ENCODE measurements at regions not wholly inside any gene's neighbourhood (a gene's known extent, or its start where the extent isn't known, plus 50 kb on each side); places are given as distances from the start of the nearest gene placed in this dataset.
"Not testable (repeated sequence)": the region's sequence is repeated elsewhere in the genome, so short reads cannot be mapped to it uniquely, and the experiment has no call there.

DNA sequence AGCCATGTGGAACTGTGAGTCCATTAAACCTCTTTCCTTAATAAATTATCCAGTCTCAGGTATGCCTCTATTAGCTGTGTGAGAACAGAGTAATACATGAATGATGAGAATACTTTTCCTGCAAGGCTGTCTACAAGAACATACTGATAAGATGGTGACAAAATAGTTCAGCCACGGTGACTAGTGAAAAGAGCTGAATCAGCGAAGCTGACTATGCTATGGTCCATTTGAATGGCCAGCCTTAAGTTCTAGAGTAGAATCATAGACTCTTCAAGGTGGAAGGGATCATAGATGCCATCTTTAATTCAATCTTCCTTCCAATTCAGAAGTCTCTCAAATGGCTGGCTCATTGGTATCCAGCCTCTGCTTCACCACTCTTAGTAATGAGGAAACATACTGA is 163.3 kb downstream of the SPANXN1 start:
- TF ChIP-seq, protein P1, sequence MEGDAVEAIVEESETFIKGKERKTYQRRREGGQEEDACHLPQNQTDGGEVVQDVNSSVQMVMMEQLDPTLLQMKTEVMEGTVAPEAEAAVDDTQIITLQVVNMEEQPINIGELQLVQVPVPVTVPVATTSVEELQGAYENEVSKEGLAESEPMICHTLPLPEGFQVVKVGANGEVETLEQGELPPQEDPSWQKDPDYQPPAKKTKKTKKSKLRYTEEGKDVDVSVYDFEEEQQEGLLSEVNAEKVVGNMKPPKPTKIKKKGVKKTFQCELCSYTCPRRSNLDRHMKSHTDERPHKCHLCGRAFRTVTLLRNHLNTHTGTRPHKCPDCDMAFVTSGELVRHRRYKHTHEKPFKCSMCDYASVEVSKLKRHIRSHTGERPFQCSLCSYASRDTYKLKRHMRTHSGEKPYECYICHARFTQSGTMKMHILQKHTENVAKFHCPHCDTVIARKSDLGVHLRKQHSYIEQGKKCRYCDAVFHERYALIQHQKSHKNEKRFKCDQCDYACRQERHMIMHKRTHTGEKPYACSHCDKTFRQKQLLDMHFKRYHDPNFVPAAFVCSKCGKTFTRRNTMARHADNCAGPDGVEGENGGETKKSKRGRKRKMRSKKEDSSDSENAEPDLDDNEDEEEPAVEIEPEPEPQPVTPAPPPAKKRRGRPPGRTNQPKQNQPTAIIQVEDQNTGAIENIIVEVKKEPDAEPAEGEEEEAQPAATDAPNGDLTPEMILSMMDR (conservative IDR thresholded peaks at IDR 0.05): no peak
- H3K18ac ChIP-seq (ENCODE audit: insufficient read length, low read depth, low read length): no peak overlapping the region
- H4K91ac ChIP-seq (ENCODE audit: insufficient read length, low read depth, low read length): no peak overlapping the region
- H2BK12ac ChIP-seq (ENCODE audit: insufficient read length, low read depth, low read length): no peak overlapping the region
- no peaks in the 10 kb centered on the region for H3K27me3 ChIP-seq (ENCODE audit: insufficient read depth, low read length)
- H4K5ac ChIP-seq (ENCODE audit: insufficient read length, low read depth, low read length): no peak overlapping the region
- H2BK5ac ChIP-seq (ENCODE audit: insufficient read length, low read length): no peak overlapping the region
- Mint-ChIP-seq H3K27me3 (ENCODE audit: low read depth) (no peaks in the 10 kb centered on the region; the same call in 1 of the 2 replicates), H3K27ac (no peak overlapping the region), H3K4me3 (no peak overlapping the region), H3K4me1 (no peaks in the 10 kb centered on the region), H3K9me3 (peaks cover 52 to 57% of the 10 kb centered on the region in 2 experiments), H3K36me3 (ENCODE audit: insufficient read depth in 1 of 3, low read depth in 3 of 3) (peaks cover 2 to 8% (median 4%) of the 10 kb centered on the region in 3 experiments; a peak in 4 of 7 replicates)
- H3K23me2 ChIP-seq (ENCODE audit: insufficient read length, low read depth, low read length, poor library complexity, severe bottlenecking): no peaks in the 10 kb centered on the region
- no peak overlapping the region for H3K9ac ChIP-seq (ENCODE audit: extremely low read depth, insufficient read length, low read length)
- no peak overlapping the region for H2BK15ac ChIP-seq (ENCODE audit: low read depth, low read length)
- H3K14ac ChIP-seq (ENCODE audit: insufficient read depth, low read length): no peak overlapping the region
- H2BK20ac ChIP-seq (ENCODE audit: low read depth, low read length, poor library complexity, severe bottlenecking): no peak overlapping the region
- no peak overlapping the region for H3K4me2 ChIP-seq (ENCODE audit: insufficient read depth, insufficient read length, low read length)
- H3K4ac ChIP-seq (ENCODE audit: low read depth, low read length): no peak overlapping the region
- H2AFZ ChIP-seq (ENCODE audit: low read length): no peak overlapping the region
- H3T11ph ChIP-seq (ENCODE audit: low read length): no peak overlapping the region
- H3K23ac ChIP-seq (ENCODE audit: insufficient read length, low read depth, low read length): no peak overlapping the region
- H3K79me1 ChIP-seq (ENCODE audit: insufficient read depth, low read depth, low read length, poor library complexity, severe bottlenecking): no peaks in the 10 kb centered on the region
- no peak overlapping the region for H2BK120ac ChIP-seq (ENCODE audit: low read depth, low read length, poor library complexity, severe bottlenecking)
- WGBS (ENCODE audit: extremely low coverage, insufficient read length, low lambda C conversion rate): no CpG with 5 or more reads among the region's 2 CpGs
- no peak for DNase-seq
- no peak overlapping the region for H3K56ac ChIP-seq (ENCODE audit: insufficient read length, low read depth, low read length)
- peaks cover 34% of the 10 kb centered on the region for H3K9me3 ChIP-seq (ENCODE audit: control insufficient read depth, low read depth, low read length)
- no peak overlapping the region for H3K27ac ChIP-seq (ENCODE audit: insufficient read length, low read depth, low read length)
- H4K20me1 ChIP-seq (ENCODE audit: control insufficient read depth, insufficient read depth, insufficient read length): no peaks in the 10 kb centered on the region
- no peak overlapping the region for H4K8ac ChIP-seq (replicated peaks; ENCODE audit: insufficient read length, low read depth, low read length)
- no peaks in the 10 kb centered on the region for H3K4me1 ChIP-seq (ENCODE audit: insufficient read depth, low read length)
- H3K79me2 ChIP-seq (ENCODE audit: insufficient read depth, low read length): no peaks in the 10 kb centered on the region
- no peak overlapping the region for H2AK5ac ChIP-seq (ENCODE audit: insufficient read length, low read length)

DNA sequence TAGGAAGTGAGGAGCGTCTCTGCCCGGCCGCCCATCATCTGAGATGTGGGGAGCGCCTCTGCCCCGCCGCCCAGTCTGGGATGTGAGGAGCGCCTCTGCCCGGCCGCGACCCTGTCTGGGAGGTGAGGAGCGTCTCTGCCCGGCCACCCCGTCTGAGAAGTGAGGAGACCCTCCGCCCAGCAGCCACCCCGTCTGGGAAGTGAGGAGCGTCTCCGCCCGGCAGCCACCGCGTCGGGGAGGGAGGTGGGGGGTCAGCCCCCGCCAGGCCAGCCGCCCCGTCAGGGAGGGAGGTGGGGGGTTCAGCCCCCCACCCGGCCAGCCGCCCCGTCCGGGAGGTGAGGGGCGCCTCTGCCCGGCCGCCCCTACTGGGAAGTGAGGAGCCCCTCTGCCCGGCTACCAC is 188.9 kb downstream of the SPANXN1 start:
- H3K23me2 ChIP-seq (ENCODE audit: insufficient read length, low read depth, low read length, poor library complexity, severe bottlenecking); H3K4me2 ChIP-seq (ENCODE audit: insufficient read depth, insufficient read length, low read length); H3K4me1 Mint-ChIP-seq; H3K18ac ChIP-seq (ENCODE audit: insufficient read length, low read depth, low read length); H3T11ph ChIP-seq (ENCODE audit: low read length); H3K27me3 Mint-ChIP-seq (ENCODE audit: low read depth); H3K14ac ChIP-seq (ENCODE audit: insufficient read depth, low read length); H3K23ac ChIP-seq (ENCODE audit: insufficient read length, low read depth, low read length); H3K9me3 ChIP-seq (ENCODE audit: control insufficient read depth, low read depth, low read length); H4K20me1 ChIP-seq (ENCODE audit: control insufficient read depth, insufficient read depth, insufficient read length); H3K27me3 ChIP-seq (ENCODE audit: insufficient read depth, low read length); H3K4me1 ChIP-seq (ENCODE audit: insufficient read depth, low read length); H3K4ac ChIP-seq (ENCODE audit: low read depth, low read length); DNase-seq; H3K79me2 ChIP-seq (ENCODE audit: insufficient read depth, low read length); H3K9ac ChIP-seq (ENCODE audit: extremely low read depth, insufficient read length, low read length); H3K79me1 ChIP-seq (ENCODE audit: insufficient read depth, low read depth, low read length, poor library complexity, severe bottlenecking); H2AFZ ChIP-seq (ENCODE audit: low read length); H3K4me3 Mint-ChIP-seq; H2BK120ac ChIP-seq (ENCODE audit: low read depth, low read length, poor library complexity, severe bottlenecking); H2BK12ac ChIP-seq (ENCODE audit: insufficient read length, low read depth, low read length); H3K36me3 Mint-ChIP-seq (ENCODE audit: insufficient read depth in 1 of 3, low read depth in 3 of 3); H3K27ac ChIP-seq (ENCODE audit: insufficient read length, low read depth, low read length); H3K56ac ChIP-seq (ENCODE audit: insufficient read length, low read depth, low read length); H2BK20ac ChIP-seq (ENCODE audit: low read depth, low read length, poor library complexity, severe bottlenecking); H2BK5ac ChIP-seq (ENCODE audit: insufficient read length, low read length); H4K8ac ChIP-seq (replicated peaks; ENCODE audit: insufficient read length, low read depth, low read length); H2AK5ac ChIP-seq (ENCODE audit: insufficient read length, low read length); H4K91ac ChIP-seq (ENCODE audit: insufficient read length, low read depth, low read length); H4K5ac ChIP-seq (ENCODE audit: insufficient read length, low read depth, low read length); H3K27ac Mint-ChIP-seq; H2BK15ac ChIP-seq (ENCODE audit: low read depth, low read length): not testable (repeated sequence)
- H3K9me3 Mint-ChIP-seq: peaks cover 35 to 46% of the 10 kb centered on the region in 2 experiments
- WGBS (ENCODE audit: extremely low coverage, insufficient read length, low lambda C conversion rate): no CpG with 5 or more reads among the region's 32 CpGs
